Neural cell (in vitro differentiated cells): ENCODE measurements at regions not wholly inside any gene's neighbourhood (a gene's known extent, or its start where the extent isn't known, plus 50 kb on each side); places are given as distances from the start of the nearest gene placed in this dataset.

Experiments
- H2AFZ ChIP-seq: fragments of 200-600, 300-800 bp; sonication (generic), shearing (Covaris generic); 2 replicates; pipeline ENCODE4 v1.6.0; 2014; ENCODE audit warnings: low read depth, mild to moderate bottlenecking, antibody characterized with exemption, low read length, moderate library complexity
- H3F3A ChIP-seq: fragments of 200-600 bp; shearing (Covaris generic); 2 replicates; pipeline ENCODE4 v1.6.1; 2016; ENCODE audit warnings: mild to moderate bottlenecking, moderate library complexity, mixed read lengths, antibody characterized with exemption, low read length; ENCODE audit not compliant: insufficient read depth, poor library complexity, severe bottlenecking
- H3K27ac ChIP-seq: fragments of 200-600, 300-800 bp; sonication (generic), shearing (Covaris generic); 2 replicates; pipeline ENCODE4 v1.5.1; 2014; ENCODE audit warnings: mild to moderate bottlenecking, low read length, moderate library complexity
- H3K27me3 ChIP-seq: fragments of 300-800, 200-600 bp; sonication (generic), shearing (Covaris generic); 2 replicates; pipeline ENCODE4 v1.6.0; 2014; ENCODE audit warnings: mild to moderate bottlenecking, low read depth, low read length, moderate library complexity; ENCODE audit not compliant: insufficient read depth
- H3K36me3 ChIP-seq: fragments of 300-800, 200-600 bp; sonication (generic), shearing (Covaris generic); 2 replicates; pipeline ENCODE4 v1.5.1; 2014; ENCODE audit warnings: mild to moderate bottlenecking, antibody characterized with exemption, low read length, moderate library complexity; ENCODE audit not compliant: insufficient read depth
- H3K4me2 ChIP-seq: fragments of 300-800, 200-600 bp; sonication (generic), shearing (Covaris generic); 2 replicates; pipeline ENCODE4 v1.6.0; 2014; ENCODE audit warnings: mild to moderate bottlenecking, low read length
- H3K4me3 ChIP-seq: fragments of 300-800, 200-600 bp; sonication (generic), shearing (Covaris generic); 2 replicates; pipeline ENCODE4 v1.5.1; 2014; ENCODE audit warnings: mild to moderate bottlenecking, low read length, moderate library complexity
- H3K79me2 ChIP-seq: fragments of 200-600 bp; shearing (Covaris generic); replicated peaks from 2 replicates; pipeline ENCODE4 v1.6.0; 2014; ENCODE audit warnings: mild to moderate bottlenecking, low read length, moderate library complexity; ENCODE audit not compliant: insufficient read depth
- H3K9ac ChIP-seq: fragments of 300-800, 200-600 bp; sonication (generic), shearing (Covaris generic); 2 replicates; pipeline ENCODE4 v1.6.1; 2016; ENCODE audit warnings: mild to moderate bottlenecking, low read length, mixed read lengths
- H3K9me2 ChIP-seq: fragments of 200-600 bp; shearing (Covaris generic); 2 replicates; pipeline ENCODE4 v1.6.1; 2016; ENCODE audit warnings: mild to moderate bottlenecking, low read length, mixed read lengths; ENCODE audit not compliant: insufficient read depth
- H3K9me3 ChIP-seq: fragments of 200-600, 300-800 bp; sonication (generic), shearing (Covaris generic); 2 replicates; pipeline ENCODE4 v1.6.1; 2016; ENCODE audit warnings: mild to moderate bottlenecking, mixed run types, low read length, moderate library complexity, mixed read lengths
- H4K20me1 ChIP-seq: fragments of 200-600 bp; shearing (Covaris generic); 2 replicates; pipeline ENCODE4 v1.6.1; 2016; ENCODE audit warnings: mild to moderate bottlenecking, mixed run types; ENCODE audit not compliant: insufficient read depth
- CTCF ChIP-seq: fragments of 450-650 bp; IDR thresholded peaks from 2 replicates; pipeline ENCODE4 v1.5.1; 2014; ENCODE audit warnings: antibody characterized with exemption, mild to moderate bottlenecking, moderate library complexity; ENCODE audit not compliant: poor library complexity, severe bottlenecking
- EP300 ChIP-seq: fragments of 450-650 bp; conservative IDR thresholded peaks from 2 replicates; pipeline ENCODE4 v1.6.1; 2014; ENCODE audit warnings: antibody characterized with exemption, mild to moderate bottlenecking, moderate library complexity; ENCODE audit not compliant: poor library complexity, severe bottlenecking
- EZH2 ChIP-seq: fragments of 200-600, 300-800 bp; shearing (Covaris generic), sonication (generic); IDR thresholded peaks from 2 replicates; pipeline ENCODE4 v1.6.1; 2014; ENCODE audit warnings: antibody characterized with exemption, low read length, borderline replicate concordance, mild to moderate bottlenecking; ENCODE audit not compliant: insufficient read depth, poor library complexity, severe bottlenecking
- MXI1 ChIP-seq: fragments of 450-650 bp; conservative IDR thresholded peaks from 2 replicates; pipeline ENCODE4 v1.6.1; 2014; ENCODE audit warnings: antibody characterized with exemption, mild to moderate bottlenecking; ENCODE audit not compliant: poor library complexity, severe bottlenecking
- POLR2AphosphoS5 ChIP-seq: IDR thresholded peaks from 2 replicates; pipeline ENCODE4 v1.6.1; 2012
- RAD21 ChIP-seq: fragments of 450-650 bp; conservative IDR thresholded peaks from 2 replicates; pipeline ENCODE4 v1.6.1; 2014; ENCODE audit warnings: antibody characterized with exemption, mild to moderate bottlenecking, moderate library complexity
- REST ChIP-seq: IDR thresholded peaks from 2 replicates; pipeline ENCODE4 v1.6.1; 2012; ENCODE audit warnings: borderline replicate concordance
- SMC3 ChIP-seq: fragments of 450-650 bp; conservative IDR thresholded peaks from 2 replicates; pipeline ENCODE4 v1.6.1; 2014; ENCODE audit warnings: antibody characterized with exemption, mild to moderate bottlenecking, moderate library complexity; ENCODE audit not compliant: poor library complexity
- TAF1 ChIP-seq: IDR thresholded peaks from 2 replicates; pipeline ENCODE4 v1.6.1; 2012; ENCODE audit warnings: low read depth

GRCh38 chr9:120040896-120041295, 539.1 kb downstream of the CDK5RAP2 start:
- no peak overlapping the region for H2AFZ ChIP-seq
- no peaks in the 10 kb centered on the region for H3K9me2 ChIP-seq
- no peaks in the 10 kb centered on the region for H3K36me3 ChIP-seq
- no peak overlapping the region for H3K4me3 ChIP-seq
- H3K9me3 ChIP-seq, result no peaks in the 10 kb centered on the region
- H3K27ac ChIP-seq, result no peak overlapping the region
- TF ChIP-seq TAF1, result no peak
- TF ChIP-seq RAD21, result no peak
- TF ChIP-seq POLR2AphosphoS5, result no peak
- TF ChIP-seq EP300, result no peak
- TF ChIP-seq CTCF, result no peak
- no peak for TF ChIP-seq MXI1
- no peak for TF ChIP-seq SMC3
- no peak for TF ChIP-seq REST
- no peak for TF ChIP-seq EZH2
- no peak overlapping the region for H3K9ac ChIP-seq
- H3K4me2 ChIP-seq, result no peak overlapping the region
- no peaks in the 10 kb centered on the region for H3F3A ChIP-seq
- H4K20me1 ChIP-seq, result no peaks in the 10 kb centered on the region
- H3K27me3 ChIP-seq, result no peaks in the 10 kb centered on the region
- H3K79me2 ChIP-seq, result no peaks in the 10 kb centered on the region

- no peaks in the 10 kb centered on the region for H3F3A ChIP-seq
- no peaks in the 10 kb centered on the region for H3K9me2 ChIP-seq
- no peaks in the 10 kb centered on the region for H3K79me2 ChIP-seq
- H3K4me3 ChIP-seq, result no peak overlapping the region
- H3K9me3 ChIP-seq, result no peaks in the 10 kb centered on the region
- no peak overlapping the region for H3K4me2 ChIP-seq
- no peak overlapping the region for H3K9ac ChIP-seq
- no peaks in the 10 kb centered on the region for H3K36me3 ChIP-seq
- H3K27me3 ChIP-seq, result no peaks in the 10 kb centered on the region
- no peaks in the 10 kb centered on the region for H4K20me1 ChIP-seq
- no peak overlapping the region for H3K27ac ChIP-seq
- TF ChIP-seq POLR2AphosphoS5 (no peak), EZH2 (no peak), TAF1 (no peak), MXI1 (no peak), REST (no peak), SMC3 (no peak), CTCF (no peak), RAD21 (no peak), EP300 (no peak)
- no peak overlapping the region for H2AFZ ChIP-seq
These were observed 541.6 kb downstream of the CDK5RAP2 start for GRCh38 chr9:120038342-120038741.
